ENCODE measurements at regions not wholly inside any gene's neighbourhood (a gene's known extent, or its start where the extent isn't known, plus 50 kb on each side); places are given as distances from the start of the nearest gene placed in this dataset.

- TF ChIP-seq USF1 (CRISPR knock-in tag; IDR thresholded peaks at IDR 0.05) (no peak), TCF7 (CRISPR knock-in tag; IDR thresholded peaks at IDR 0.05; ENCODE audit: low read depth) (no peak), CREM (CRISPR knock-in tag; IDR thresholded peaks at IDR 0.05) (no peak), CTCF (IDR thresholded peaks at IDR 0.05) (no peak), TEAD1 (CRISPR knock-in tag; IDR thresholded peaks at IDR 0.05) (no peak), ZNF121 (CRISPR knock-in tag; IDR thresholded peaks at IDR 0.05) (no peak), ATF3 (CRISPR knock-in tag; conservative IDR thresholded peaks at IDR 0.05) (no peak), TP53 (CRISPR knock-in tag; IDR thresholded peaks at IDR 0.05) (no peak), AFF4 (CRISPR knock-in tag; IDR thresholded peaks at IDR 0.05; ENCODE audit: borderline replicate concordance) (no peak), IRF1 (CRISPR knock-in tag; IDR thresholded peaks at IDR 0.05) (no peak), ZNF396 (CRISPR knock-in tag; IDR thresholded peaks at IDR 0.05; ENCODE audit: borderline replicate concordance) (no peak), ATF6 (CRISPR knock-in tag; IDR thresholded peaks at IDR 0.05) (no peak), NR2C2 (CRISPR knock-in tag; IDR thresholded peaks at IDR 0.05) (no peak), RELA (CRISPR knock-in tag; IDR thresholded peaks at IDR 0.05; ENCODE audit: borderline replicate concordance) (no peak)
Observed at GRCh38 chr14:82029038-82029437, 495.4 kb upstream of the SEL1L start.

All from WTC11 (cell line).